ENCODE measurements at regions not wholly inside any gene's neighbourhood (a gene's known extent, or its start where the extent isn't known, plus 50 kb on each side); places are given as distances from the start of the nearest gene placed in this dataset.

DNA sequence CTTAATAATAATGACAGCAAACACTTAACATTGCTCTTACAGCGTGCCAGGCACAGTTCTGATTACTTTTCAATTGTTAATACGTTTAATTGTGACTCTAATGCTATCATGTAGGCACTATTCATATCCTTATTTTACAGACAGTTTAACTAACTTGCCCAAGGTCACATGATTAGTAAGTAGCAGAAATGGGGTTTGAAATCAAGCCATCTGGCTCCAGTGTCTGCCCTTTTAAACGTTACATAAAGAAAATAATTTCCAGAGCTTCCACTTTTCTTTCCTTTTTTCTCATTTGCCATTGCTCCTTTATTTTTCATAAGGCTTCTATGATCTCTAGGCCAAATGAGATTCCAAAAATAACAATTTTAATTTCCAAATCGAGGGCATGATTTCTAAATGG, 50.6 kb upstream of the IKZF2 start:
- ATAC-seq (no peak), DNase-seq (no peak)
- no peaks in the 10 kb centered on the region for H3K27me3 Mint-ChIP-seq
- POLR2A ChIA-PET, result no interaction called here
- no peak overlapping the region for H3K4me3 Mint-ChIP-seq
- intact Hi-C loops (cut with micrococcal nuclease), result no loop called here
- no peaks in the 10 kb centered on the region for H3K9me3 Mint-ChIP-seq
- no peaks in the 10 kb centered on the region for H3K36me3 Mint-ChIP-seq (ENCODE audit: low read depth)
- no peaks in the 10 kb centered on the region for H3K4me1 Mint-ChIP-seq (ENCODE audit: low read depth)
- CTCF ChIA-PET, result no interaction called here
- TF ChIP-seq, protein P1, sequence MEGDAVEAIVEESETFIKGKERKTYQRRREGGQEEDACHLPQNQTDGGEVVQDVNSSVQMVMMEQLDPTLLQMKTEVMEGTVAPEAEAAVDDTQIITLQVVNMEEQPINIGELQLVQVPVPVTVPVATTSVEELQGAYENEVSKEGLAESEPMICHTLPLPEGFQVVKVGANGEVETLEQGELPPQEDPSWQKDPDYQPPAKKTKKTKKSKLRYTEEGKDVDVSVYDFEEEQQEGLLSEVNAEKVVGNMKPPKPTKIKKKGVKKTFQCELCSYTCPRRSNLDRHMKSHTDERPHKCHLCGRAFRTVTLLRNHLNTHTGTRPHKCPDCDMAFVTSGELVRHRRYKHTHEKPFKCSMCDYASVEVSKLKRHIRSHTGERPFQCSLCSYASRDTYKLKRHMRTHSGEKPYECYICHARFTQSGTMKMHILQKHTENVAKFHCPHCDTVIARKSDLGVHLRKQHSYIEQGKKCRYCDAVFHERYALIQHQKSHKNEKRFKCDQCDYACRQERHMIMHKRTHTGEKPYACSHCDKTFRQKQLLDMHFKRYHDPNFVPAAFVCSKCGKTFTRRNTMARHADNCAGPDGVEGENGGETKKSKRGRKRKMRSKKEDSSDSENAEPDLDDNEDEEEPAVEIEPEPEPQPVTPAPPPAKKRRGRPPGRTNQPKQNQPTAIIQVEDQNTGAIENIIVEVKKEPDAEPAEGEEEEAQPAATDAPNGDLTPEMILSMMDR (IDR thresholded peaks at IDR 0.05), result no peak
- no peak overlapping the region for H3K27ac Mint-ChIP-seq

DNA sequence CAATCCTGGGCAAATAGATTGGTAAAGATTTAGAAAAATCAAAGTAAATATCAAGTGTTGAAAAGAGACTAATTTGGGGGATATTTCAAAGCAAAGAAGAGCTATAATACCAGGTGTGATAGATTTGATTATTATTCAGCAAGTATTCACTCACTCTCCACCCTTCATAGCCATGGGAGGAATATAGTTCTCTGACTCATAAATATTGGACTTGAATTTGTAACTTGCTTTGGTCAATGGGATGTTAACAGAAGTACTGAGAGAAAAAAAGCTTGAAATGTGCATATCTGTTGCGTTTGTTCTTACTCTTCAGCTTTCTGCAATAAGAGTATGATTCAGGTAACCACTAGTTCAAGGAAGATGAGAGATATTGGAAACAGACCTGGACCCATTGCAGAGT, 54.5 kb upstream of the IKZF2 start:
- no peak for ATAC-seq
- Mint-ChIP-seq H3K9me3 (no peaks in the 10 kb centered on the region), H3K27me3 (no peaks in the 10 kb centered on the region), H3K4me1 (ENCODE audit: low read depth) (no peaks in the 10 kb centered on the region), H3K4me3 (no peak overlapping the region), H3K27ac (no peak overlapping the region), H3K36me3 (ENCODE audit: low read depth) (no peaks in the 10 kb centered on the region)
- ChIA-PET CTCF (no interaction called here), POLR2A (no interaction called here)
- TF ChIP-seq, protein P1 (IDR thresholded peaks at IDR 0.05), result no peak
- DNase-seq, result no peak
- intact Hi-C loops (cut with micrococcal nuclease), result no loop called here

DNA sequence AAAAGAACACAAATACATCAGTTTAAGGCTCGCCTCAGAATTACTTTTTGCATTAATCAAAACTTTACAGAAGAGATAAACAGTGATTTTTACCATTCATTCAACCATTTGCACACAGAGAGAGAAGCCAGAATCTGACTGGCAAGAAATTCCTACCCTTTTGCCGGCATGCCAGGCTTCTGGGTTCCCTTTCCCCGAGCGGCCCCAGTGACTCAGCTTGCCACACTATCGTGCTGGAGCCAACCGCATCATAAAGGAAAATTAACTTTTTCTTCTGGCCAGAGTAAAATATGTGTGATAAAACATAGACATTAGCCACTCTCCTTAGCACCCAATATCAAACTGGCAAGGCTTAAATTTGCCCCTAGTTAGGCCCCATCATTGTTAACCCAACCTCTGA, 61.8 kb upstream of the IKZF2 start:
- Mint-ChIP-seq H3K9me3 (no peaks in the 10 kb centered on the region), H3K4me3 (no peak overlapping the region), H3K27me3 (no peaks in the 10 kb centered on the region), H3K4me1 (ENCODE audit: low read depth) (no peaks in the 10 kb centered on the region), H3K27ac (no peak overlapping the region), H3K36me3 (ENCODE audit: low read depth) (no peaks in the 10 kb centered on the region)
- CTCF ChIA-PET, result interaction anchor here (1.3 kb wide), 1 partner anchor 18 kb away, joined by 3 read pairs; no protein-coding TSS in a partner anchor
- POLR2A ChIA-PET, result interaction anchor here (0.7 kb wide), 1 partner anchor 436 kb away, joined by 4 read pairs; no protein-coding TSS in a partner anchor
- DNase-seq (no peak), ATAC-seq (no peak)
- TF ChIP-seq, protein P1 (IDR thresholded peaks at IDR 0.05), result no peak
- intact Hi-C loops (cut with micrococcal nuclease), result no loop called here

DNA sequence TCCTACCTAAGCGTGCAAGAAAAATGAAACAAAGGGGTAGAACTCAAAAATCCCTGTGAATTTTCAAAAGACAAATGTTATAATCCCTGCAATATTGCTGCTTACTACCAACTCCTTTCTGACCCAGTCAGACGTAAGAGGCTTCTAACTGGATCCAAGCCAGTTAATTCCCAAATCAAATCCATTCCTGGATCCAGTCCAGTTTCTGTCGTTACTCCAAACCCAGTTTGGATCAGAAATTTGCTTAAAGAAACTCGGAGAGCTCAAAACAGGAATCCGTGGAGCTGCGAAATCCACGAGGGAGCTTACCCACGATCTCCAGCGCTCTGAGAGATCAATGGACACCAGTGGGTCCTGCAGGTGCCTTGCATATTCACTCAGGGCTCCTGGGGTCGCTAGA, 62.8 kb upstream of the IKZF2 start:
- ChIA-PET POLR2A (no interaction called here), CTCF (no interaction called here)
- intact Hi-C loops (cut with micrococcal nuclease), result no loop called here
- Mint-ChIP-seq H3K27me3 (no peaks in the 10 kb centered on the region), H3K4me3 (no peak overlapping the region), H3K27ac (no peak overlapping the region), H3K36me3 (ENCODE audit: low read depth) (no peaks in the 10 kb centered on the region), H3K9me3 (no peaks in the 10 kb centered on the region), H3K4me1 (ENCODE audit: low read depth) (no peaks in the 10 kb centered on the region)
- TF ChIP-seq, protein P1 (IDR thresholded peaks at IDR 0.05), result no peak
- no peak for DNase-seq
- no peak for ATAC-seq

DNA sequence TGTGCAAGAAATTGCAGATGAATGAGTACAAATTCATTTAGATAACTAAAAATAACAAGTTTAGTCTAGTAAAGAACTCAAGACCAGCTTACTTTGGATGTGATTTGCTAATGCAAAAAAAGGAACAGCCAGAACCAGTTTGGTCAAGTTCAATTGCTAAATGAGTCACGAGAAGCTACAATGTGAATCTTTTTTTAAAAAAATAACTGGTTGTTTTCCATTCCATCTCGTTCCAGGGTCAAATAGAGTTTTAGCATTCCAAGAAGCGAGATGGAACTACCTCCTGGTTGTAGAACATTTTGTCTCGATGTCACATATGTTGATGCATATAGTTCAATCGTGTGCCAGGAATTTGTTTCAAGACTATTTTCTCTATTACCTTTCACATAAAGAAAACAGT, 65.0 kb upstream of the IKZF2 start:
- Mint-ChIP-seq H3K4me1 (ENCODE audit: low read depth) (no peaks in the 10 kb centered on the region), H3K27me3 (no peaks in the 10 kb centered on the region), H3K36me3 (ENCODE audit: low read depth) (no peaks in the 10 kb centered on the region), H3K27ac (no peak overlapping the region), H3K4me3 (no peak overlapping the region), H3K9me3 (no peaks in the 10 kb centered on the region)
- TF ChIP-seq, protein P1 (IDR thresholded peaks at IDR 0.05), result no peak
- CTCF ChIA-PET, result interaction anchor here (1.3 kb wide), 1 partner anchor 37 kb away, joined by 3 read pairs; no protein-coding TSS in a partner anchor
- DNase-seq (no peak), ATAC-seq (no peak)
- intact Hi-C loops (cut with micrococcal nuclease), result no loop called here
- POLR2A ChIA-PET, result no interaction called here

Measured in activated CD8-positive, alpha-beta T cell treated with anti-CD3 and anti-CD28 coated beads for 36 hours (primary cell).